WTC11 (cell line): ENCODE measurements at regions not wholly inside any gene's neighbourhood (a gene's known extent, or its start where the extent isn't known, plus 50 kb on each side); places are given as distances from the start of the nearest gene placed in this dataset.

Experiments used
- ATAC-seq: fragments of 200-7000 bp; cut with Tn5 transposase; 2 replicates; pipeline ENCODE4 v1.10.0; 2021; ENCODE audit warnings: mild to moderate bottlenecking, moderate library complexity
- CTCF ChIA-PET: fragments of 300-600 bp; sonication (Branson Sonifier 250); formaldehyde crosslinking; loops from one replicate; lab custom pipeline; 2021; ENCODE audit warnings: antibody characterized with exemption; lab: Charles Lee
- POLR2A ChIA-PET: fragments of 350-600 bp; sonication (Branson Sonifier 250); formaldehyde crosslinking; loops from one replicate; lab custom pipeline; 2021; ENCODE audit warnings: antibody characterized with exemption; lab: Charles Lee
- DNase-seq: peaks from one replicate; pipeline ENCODE4 v3.0.0; 2021; ENCODE audit warnings: low spot score
- H3K27ac Mint-ChIP-seq: 2 replicates; pipeline ENCODE4 v1.8.0; 2021; ENCODE audit warnings: mixed read lengths
- H3K27me3 Mint-ChIP-seq: 2 replicates; pipeline ENCODE4 v1.8.0; 2021; ENCODE audit warnings: low read depth, mild to moderate bottlenecking, moderate library complexity, mixed read lengths
- H3K36me3 Mint-ChIP-seq: 2 replicates; pipeline ENCODE4 v1.8.0; 2021; ENCODE audit warnings: mixed read lengths
- H3K4me1 Mint-ChIP-seq: 2 replicates; pipeline ENCODE4 v1.8.0; 2022; ENCODE audit warnings: mixed read lengths
- H3K4me3 Mint-ChIP-seq: 2 replicates; pipeline ENCODE4 v1.8.0; 2021; ENCODE audit warnings: mild to moderate bottlenecking, moderate library complexity, mixed read lengths
- H3K9me3 Mint-ChIP-seq: 2 replicates; pipeline ENCODE4 v1.8.0; 2021; ENCODE audit warnings: mixed read lengths
- JUN ChIP-seq: sonication (generic); formaldehyde crosslinking; IDR thresholded peaks from 2 replicates; pipeline ENCODE4 v1.8.0; 2023; ENCODE audit warnings: mild to moderate bottlenecking, missing genetic modification reagents
- KAT7 ChIP-seq: sonication (generic); formaldehyde crosslinking; IDR thresholded peaks from 2 replicates; pipeline ENCODE4 v1.8.1; 2023; ENCODE audit warnings: missing genetic modification reagents, mild to moderate bottlenecking, borderline replicate concordance
- SMAD4 ChIP-seq: sonication (generic); formaldehyde crosslinking; IDR thresholded peaks from 2 replicates; pipeline ENCODE4 v1.8.0; 2022; ENCODE audit warnings: mild to moderate bottlenecking, missing genetic modification reagents
- SP1 ChIP-seq: sonication (generic); formaldehyde crosslinking; conservative IDR thresholded peaks from 2 replicates; pipeline ENCODE4 v1.8.1; 2022; ENCODE audit warnings: missing genetic modification reagents
- TCF7 ChIP-seq: sonication (generic); formaldehyde crosslinking; IDR thresholded peaks from 2 replicates; pipeline ENCODE4 v1.8.0; 2022; ENCODE audit warnings: mild to moderate bottlenecking, low read depth, missing genetic modification reagents, moderate library complexity
- TP53 ChIP-seq: sonication (generic); formaldehyde crosslinking; IDR thresholded peaks from 2 replicates; pipeline ENCODE4 v1.8.1; 2023; ENCODE audit warnings: mild to moderate bottlenecking, missing genetic modification reagents
- ZNF121 ChIP-seq: sonication (generic); formaldehyde crosslinking; IDR thresholded peaks from 2 replicates; pipeline ENCODE4 v1.8.0; 2023; ENCODE audit warnings: missing genetic modification reagents
- ZNF671 ChIP-seq: fragments of 250-450 bp; sonication (Bioruptor Pico); IDR thresholded peaks from 2 replicates; pipeline ENCODE4 v1.8.0; 2021; ENCODE audit warnings: mild to moderate bottlenecking
- TF ChIP-seq, protein P1 (sequence below): fragments of 250-450 bp; sonication (Bioruptor Pico); IDR thresholded peaks from 2 replicates; pipeline ENCODE4 v1.9.0; 2021; ENCODE audit warnings: mild to moderate bottlenecking
- TF ChIP-seq, protein P2 (sequence below): sonication (generic); formaldehyde crosslinking; IDR thresholded peaks from 2 replicates; pipeline ENCODE4 v1.8.1; 2023; ENCODE audit warnings: mild to moderate bottlenecking, missing genetic modification reagents
- TF ChIP-seq, protein P3 (sequence below): sonication (generic); formaldehyde crosslinking; IDR thresholded peaks from 2 replicates; pipeline ENCODE4 v1.8.0; 2023; ENCODE audit warnings: missing genetic modification reagents, mild to moderate bottlenecking, borderline replicate concordance
- TF ChIP-seq, protein P4 (sequence below): sonication (generic); formaldehyde crosslinking; IDR thresholded peaks from 2 replicates; pipeline ENCODE4 v1.8.0; 2022; ENCODE audit warnings: mild to moderate bottlenecking, missing genetic modification reagents
- TF ChIP-seq, protein P5 (sequence below): sonication (generic); formaldehyde crosslinking; IDR thresholded peaks from 2 replicates; pipeline ENCODE4 v1.8.1; 2022; ENCODE audit warnings: low read depth, mild to moderate bottlenecking, moderate library complexity, missing genetic modification reagents, borderline replicate concordance
- TF ChIP-seq, protein P6 (sequence below): sonication (generic); formaldehyde crosslinking; IDR thresholded peaks from 2 replicates; pipeline ENCODE4 v1.8.1; 2023; ENCODE audit warnings: mild to moderate bottlenecking, missing genetic modification reagents, moderate library complexity

DNA sequence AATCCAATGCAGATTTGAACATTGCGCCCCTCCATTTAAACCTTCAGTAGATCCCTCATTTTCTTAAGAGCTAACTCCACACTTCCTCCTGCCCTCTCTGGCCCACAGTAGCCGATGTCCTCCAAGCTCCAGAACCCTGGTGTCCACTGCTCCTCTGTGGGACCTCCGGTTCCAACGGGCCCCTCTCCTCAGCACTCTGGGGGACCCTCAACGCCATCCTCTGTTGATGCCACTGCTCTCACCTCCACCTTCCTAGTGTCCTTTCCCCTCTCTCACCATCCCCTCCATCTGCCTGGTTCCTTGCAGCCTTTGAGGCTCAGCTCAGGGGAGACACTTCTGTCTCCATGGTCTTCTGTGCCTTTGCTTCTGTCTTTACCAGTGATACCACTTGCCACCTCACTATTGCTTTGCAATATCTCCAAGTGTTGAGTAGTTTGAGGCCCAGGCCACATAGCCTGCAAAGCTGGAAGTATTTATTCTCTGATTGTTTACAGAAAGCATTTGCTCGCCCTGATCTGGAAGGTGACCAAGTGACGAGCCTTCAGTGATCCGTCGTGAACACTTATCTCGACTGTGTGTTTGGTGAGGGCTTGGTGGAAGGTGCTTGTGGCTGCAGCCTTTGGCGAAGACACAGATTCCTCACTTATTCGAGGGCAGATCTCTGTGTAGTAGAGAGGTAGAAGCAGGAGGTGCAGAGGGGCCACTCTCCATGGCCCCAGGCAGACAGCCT lies 104.8 kb upstream of the SHH start:
- H3K27ac Mint-ChIP-seq = no peak overlapping the region
- H3K36me3 Mint-ChIP-seq = peaks cover 40% of the 10 kb centered on the region
- H3K4me3 Mint-ChIP-seq = no peak overlapping the region
- POLR2A ChIA-PET = no interaction called here
- peaks cover 66% of the 10 kb centered on the region for H3K9me3 Mint-ChIP-seq
- peaks cover 9% of the 10 kb centered on the region for H3K27me3 Mint-ChIP-seq
- CTCF ChIA-PET = no interaction called here
- H3K4me1 Mint-ChIP-seq = 0 out of 2 replicates have a peak, but pooled peaks cover 4% of the 10 kb centered on the region
- DNase-seq (no peak), ATAC-seq (no peak)
- TF ChIP-seq, protein P1, sequence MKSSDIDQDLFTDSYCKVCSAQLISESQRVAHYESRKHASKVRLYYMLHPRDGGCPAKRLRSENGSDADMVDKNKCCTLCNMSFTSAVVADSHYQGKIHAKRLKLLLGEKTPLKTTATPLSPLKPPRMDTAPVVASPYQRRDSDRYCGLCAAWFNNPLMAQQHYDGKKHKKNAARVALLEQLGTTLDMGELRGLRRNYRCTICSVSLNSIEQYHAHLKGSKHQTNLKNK (CRISPR knock-in tag) = no peak
- TF ChIP-seq SMAD4 (CRISPR knock-in tag) (no peak), KAT7 (CRISPR knock-in tag) (no peak), TCF7 (CRISPR knock-in tag) (no peak), TP53 (CRISPR knock-in tag) (no peak)
- TF ChIP-seq, protein P2, sequence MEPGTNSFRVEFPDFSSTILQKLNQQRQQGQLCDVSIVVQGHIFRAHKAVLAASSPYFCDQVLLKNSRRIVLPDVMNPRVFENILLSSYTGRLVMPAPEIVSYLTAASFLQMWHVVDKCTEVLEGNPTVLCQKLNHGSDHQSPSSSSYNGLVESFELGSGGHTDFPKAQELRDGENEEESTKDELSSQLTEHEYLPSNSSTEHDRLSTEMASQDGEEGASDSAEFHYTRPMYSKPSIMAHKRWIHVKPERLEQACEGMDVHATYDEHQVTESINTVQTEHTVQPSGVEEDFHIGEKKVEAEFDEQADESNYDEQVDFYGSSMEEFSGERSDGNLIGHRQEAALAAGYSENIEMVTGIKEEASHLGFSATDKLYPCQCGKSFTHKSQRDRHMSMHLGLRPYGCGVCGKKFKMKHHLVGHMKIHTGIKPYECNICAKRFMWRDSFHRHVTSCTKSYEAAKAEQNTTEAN (CRISPR knock-in tag) = no peak
- TF ChIP-seq, protein P3, sequence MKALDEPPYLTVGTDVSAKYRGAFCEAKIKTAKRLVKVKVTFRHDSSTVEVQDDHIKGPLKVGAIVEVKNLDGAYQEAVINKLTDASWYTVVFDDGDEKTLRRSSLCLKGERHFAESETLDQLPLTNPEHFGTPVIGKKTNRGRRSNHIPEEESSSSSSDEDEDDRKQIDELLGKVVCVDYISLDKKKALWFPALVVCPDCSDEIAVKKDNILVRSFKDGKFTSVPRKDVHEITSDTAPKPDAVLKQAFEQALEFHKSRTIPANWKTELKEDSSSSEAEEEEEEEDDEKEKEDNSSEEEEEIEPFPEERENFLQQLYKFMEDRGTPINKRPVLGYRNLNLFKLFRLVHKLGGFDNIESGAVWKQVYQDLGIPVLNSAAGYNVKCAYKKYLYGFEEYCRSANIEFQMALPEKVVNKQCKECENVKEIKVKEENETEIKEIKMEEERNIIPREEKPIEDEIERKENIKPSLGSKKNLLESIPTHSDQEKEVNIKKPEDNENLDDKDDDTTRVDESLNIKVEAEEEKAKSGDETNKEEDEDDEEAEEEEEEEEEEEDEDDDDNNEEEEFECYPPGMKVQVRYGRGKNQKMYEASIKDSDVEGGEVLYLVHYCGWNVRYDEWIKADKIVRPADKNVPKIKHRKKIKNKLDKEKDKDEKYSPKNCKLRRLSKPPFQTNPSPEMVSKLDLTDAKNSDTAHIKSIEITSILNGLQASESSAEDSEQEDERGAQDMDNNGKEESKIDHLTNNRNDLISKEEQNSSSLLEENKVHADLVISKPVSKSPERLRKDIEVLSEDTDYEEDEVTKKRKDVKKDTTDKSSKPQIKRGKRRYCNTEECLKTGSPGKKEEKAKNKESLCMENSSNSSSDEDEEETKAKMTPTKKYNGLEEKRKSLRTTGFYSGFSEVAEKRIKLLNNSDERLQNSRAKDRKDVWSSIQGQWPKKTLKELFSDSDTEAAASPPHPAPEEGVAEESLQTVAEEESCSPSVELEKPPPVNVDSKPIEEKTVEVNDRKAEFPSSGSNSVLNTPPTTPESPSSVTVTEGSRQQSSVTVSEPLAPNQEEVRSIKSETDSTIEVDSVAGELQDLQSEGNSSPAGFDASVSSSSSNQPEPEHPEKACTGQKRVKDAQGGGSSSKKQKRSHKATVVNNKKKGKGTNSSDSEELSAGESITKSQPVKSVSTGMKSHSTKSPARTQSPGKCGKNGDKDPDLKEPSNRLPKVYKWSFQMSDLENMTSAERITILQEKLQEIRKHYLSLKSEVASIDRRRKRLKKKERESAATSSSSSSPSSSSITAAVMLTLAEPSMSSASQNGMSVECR (CRISPR knock-in tag) = no peak
- TF ChIP-seq, protein P4, sequence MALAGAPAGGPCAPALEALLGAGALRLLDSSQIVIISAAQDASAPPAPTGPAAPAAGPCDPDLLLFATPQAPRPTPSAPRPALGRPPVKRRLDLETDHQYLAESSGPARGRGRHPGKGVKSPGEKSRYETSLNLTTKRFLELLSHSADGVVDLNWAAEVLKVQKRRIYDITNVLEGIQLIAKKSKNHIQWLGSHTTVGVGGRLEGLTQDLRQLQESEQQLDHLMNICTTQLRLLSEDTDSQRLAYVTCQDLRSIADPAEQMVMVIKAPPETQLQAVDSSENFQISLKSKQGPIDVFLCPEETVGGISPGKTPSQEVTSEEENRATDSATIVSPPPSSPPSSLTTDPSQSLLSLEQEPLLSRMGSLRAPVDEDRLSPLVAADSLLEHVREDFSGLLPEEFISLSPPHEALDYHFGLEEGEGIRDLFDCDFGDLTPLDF (CRISPR knock-in tag) = no peak
- TF ChIP-seq, all 79 proteins: peak for 0

DNA sequence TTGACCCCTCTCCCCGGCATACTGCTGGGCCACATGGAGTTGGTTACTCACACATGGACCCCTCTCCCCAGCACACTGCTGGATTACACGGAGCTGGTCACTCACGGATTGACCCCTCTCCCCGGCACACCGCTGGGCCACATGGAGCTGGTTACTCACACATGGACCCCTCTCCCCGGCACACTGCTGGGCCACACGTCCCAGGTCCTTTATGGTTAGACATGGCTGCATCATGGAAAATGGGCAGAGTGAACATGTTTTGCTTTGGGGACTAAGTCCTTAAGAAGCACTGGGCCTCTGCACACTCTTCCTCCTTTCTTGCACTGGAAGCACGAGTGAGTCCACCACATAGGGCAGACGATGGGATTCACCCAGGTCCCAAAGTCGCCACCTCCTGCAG lies 102.1 kb upstream of the SHH start:
- TF ChIP-seq, protein P5, sequence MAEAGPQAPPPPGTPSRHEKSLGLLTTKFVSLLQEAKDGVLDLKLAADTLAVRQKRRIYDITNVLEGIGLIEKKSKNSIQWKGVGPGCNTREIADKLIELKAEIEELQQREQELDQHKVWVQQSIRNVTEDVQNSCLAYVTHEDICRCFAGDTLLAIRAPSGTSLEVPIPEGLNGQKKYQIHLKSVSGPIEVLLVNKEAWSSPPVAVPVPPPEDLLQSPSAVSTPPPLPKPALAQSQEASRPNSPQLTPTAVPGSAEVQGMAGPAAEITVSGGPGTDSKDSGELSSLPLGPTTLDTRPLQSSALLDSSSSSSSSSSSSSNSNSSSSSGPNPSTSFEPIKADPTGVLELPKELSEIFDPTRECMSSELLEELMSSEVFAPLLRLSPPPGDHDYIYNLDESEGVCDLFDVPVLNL = no peak
- TF ChIP-seq SP1 (CRISPR knock-in tag) (no peak), ZNF671 (CRISPR knock-in tag) (no peak), ZNF121 (CRISPR knock-in tag) (no peak), TP53 (CRISPR knock-in tag) (no peak), JUN (CRISPR knock-in tag) (no peak)
- TF ChIP-seq, protein P1 (CRISPR knock-in tag) = no peak
- TF ChIP-seq, protein P2 (CRISPR knock-in tag) = no peak
- TF ChIP-seq, protein P6, sequence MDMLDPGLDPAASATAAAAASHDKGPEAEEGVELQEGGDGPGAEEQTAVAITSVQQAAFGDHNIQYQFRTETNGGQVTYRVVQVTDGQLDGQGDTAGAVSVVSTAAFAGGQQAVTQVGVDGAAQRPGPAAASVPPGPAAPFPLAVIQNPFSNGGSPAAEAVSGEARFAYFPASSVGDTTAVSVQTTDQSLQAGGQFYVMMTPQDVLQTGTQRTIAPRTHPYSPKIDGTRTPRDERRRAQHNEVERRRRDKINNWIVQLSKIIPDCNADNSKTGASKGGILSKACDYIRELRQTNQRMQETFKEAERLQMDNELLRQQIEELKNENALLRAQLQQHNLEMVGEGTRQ (CRISPR knock-in tag) = no peak
- Mint-ChIP-seq H3K4me3 (no peak overlapping the region), H3K27ac (no peak overlapping the region), H3K27me3 (peaks cover 9% of the 10 kb centered on the region), H3K4me1 (no peaks in the 10 kb centered on the region), H3K9me3 (peaks cover 85% of the 10 kb centered on the region), H3K36me3 (peaks cover 59% of the 10 kb centered on the region)
- DNase-seq (no peak), ATAC-seq (no peak)
- ChIA-PET CTCF (no interaction called here), POLR2A (no interaction called here)
